Chondrocyte (in vitro differentiated cells): ENCODE measurements at regions not wholly inside any gene's neighbourhood (a gene's known extent, or its start where the extent isn't known, plus 50 kb on each side); places are given as distances from the start of the nearest gene placed in this dataset.

ENCODE experiments used
- DNase-seq: peaks from one replicate; pipeline ENCODE4 v3.0.0; 2021; ENCODE audit warnings: mixed read lengths, low spot score
- H3K27ac Mint-ChIP-seq: one replicate; pipeline ENCODE4 v1.8.0; 2021; ENCODE audit warnings: mild to moderate bottlenecking, moderate library complexity, mixed read lengths; ENCODE audit not compliant: unreplicated experiment
- H3K27me3 Mint-ChIP-seq: 2 replicates; pipeline ENCODE4 v1.8.0; 2021; ENCODE audit warnings: low read depth, mixed read lengths
- H3K36me3 Mint-ChIP-seq: 2 replicates; pipeline ENCODE4 v1.8.0; 2021; ENCODE audit warnings: low read depth, mixed read lengths
- H3K4me1 Mint-ChIP-seq: 2 replicates; pipeline ENCODE4 v1.8.0; 2021; ENCODE audit warnings: low read depth, mild to moderate bottlenecking, mixed read lengths
- H3K4me3 Mint-ChIP-seq: one replicate; pipeline ENCODE4 v1.8.0; 2021; ENCODE audit warnings: mild to moderate bottlenecking, moderate library complexity, mixed read lengths; ENCODE audit not compliant: unreplicated experiment
- H3K9me3 Mint-ChIP-seq: 2 replicates; pipeline ENCODE4 v1.8.0; 2021; ENCODE audit warnings: low read depth, mixed read lengths
- CTCF ChIP-seq: fragments of 200-600 bp; sonication (generic); IDR thresholded peaks from 2 replicates; pipeline ENCODE4 v1.5.0; 2021; ENCODE audit warnings: antibody characterized with exemption, mild to moderate bottlenecking, moderate library complexity

DNA sequence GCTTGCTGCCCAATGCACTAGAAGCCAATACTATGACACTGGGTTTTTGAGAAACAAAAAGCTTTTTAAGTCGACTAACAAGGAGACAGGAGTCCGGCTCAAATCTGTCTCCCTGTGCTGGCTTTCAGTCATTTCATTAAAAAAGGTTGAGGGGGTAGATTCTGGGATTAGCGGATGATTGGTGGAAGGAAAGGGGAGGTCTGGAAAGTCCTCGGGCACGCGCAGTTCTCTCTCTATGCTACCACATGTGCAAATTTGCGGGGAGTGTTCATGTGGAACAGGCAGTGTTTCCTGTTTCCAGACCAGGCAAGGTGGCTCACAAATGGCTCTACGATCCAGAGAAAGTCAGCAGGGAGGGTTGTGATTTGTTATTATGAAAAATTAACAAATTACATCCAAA lies 89.1 kb upstream of the TOX2 start:
- Mint-ChIP-seq H3K9me3 (peaks cover under 1% of the 10 kb centered on the region), H3K27me3 (peaks cover 41% of the 10 kb centered on the region), H3K4me1 (no peaks in the 10 kb centered on the region), H3K27ac (no peak overlapping the region), H3K36me3 (no peaks in the 10 kb centered on the region), H3K4me3 (no peak overlapping the region)
- no peak for TF ChIP-seq CTCF
- no peak for DNase-seq

DNA sequence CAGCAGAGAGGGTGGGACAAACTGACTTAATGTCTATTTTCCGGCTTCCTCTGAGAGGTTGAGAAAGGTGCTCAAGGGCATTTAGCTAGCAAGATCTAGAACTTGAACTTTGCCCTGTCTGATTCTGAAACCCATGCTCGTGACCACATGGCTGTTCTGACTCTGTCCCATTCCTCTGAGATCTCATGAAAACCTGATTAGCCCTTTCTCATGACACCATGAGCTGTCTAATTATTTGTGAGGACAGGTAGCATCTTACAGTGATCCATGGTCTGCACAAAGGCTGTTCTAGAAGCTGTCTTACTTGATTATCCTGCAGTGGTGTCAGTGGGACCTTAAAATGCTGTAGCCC lies 89.6 kb upstream of the TOX2 start:
- no peak overlapping the region for H3K4me3 Mint-ChIP-seq
- no peaks in the 10 kb centered on the region for H3K4me1 Mint-ChIP-seq
- H3K27me3 Mint-ChIP-seq, result peaks cover 41% of the 10 kb centered on the region
- H3K27ac Mint-ChIP-seq, result no peak overlapping the region
- no peak for DNase-seq
- no peaks in the 10 kb centered on the region for H3K9me3 Mint-ChIP-seq
- H3K36me3 Mint-ChIP-seq, result no peaks in the 10 kb centered on the region
- TF ChIP-seq CTCF, result no peak

GRCh38 chr20:43824309-43825050 lies 90.2 kb upstream of the TOX2 start:
- TF ChIP-seq CTCF, result no peak
- no peak overlapping the region for H3K27ac Mint-ChIP-seq
- no peak for DNase-seq

GRCh38 chr20:43821795-43822194 lies 92.9 kb upstream of the TOX2 start:
- H3K4me3 Mint-ChIP-seq, result no peak overlapping the region

More at GRCh38 chr20:43824309-43825050, 90.2 kb upstream of the TOX2 start:
- Mint-ChIP-seq H3K4me3 (no peak overlapping the region), H3K36me3 (no peaks in the 10 kb centered on the region), H3K27me3 (peaks cover 39% of the 10 kb centered on the region), H3K9me3 (no peaks in the 10 kb centered on the region), H3K4me1 (no peaks in the 10 kb centered on the region)

GRCh38 chr20:43820731-43821330 lies 93.8 kb upstream of the TOX2 start:
- TF ChIP-seq CTCF, result no peak
- peaks cover 19% of the 10 kb centered on the region for H3K27me3 Mint-ChIP-seq
- H3K4me3 Mint-ChIP-seq, result no peak overlapping the region
- no peaks in the 10 kb centered on the region for H3K36me3 Mint-ChIP-seq
- no peak overlapping the region for H3K27ac Mint-ChIP-seq
- no peak for DNase-seq
- no peaks in the 10 kb centered on the region for H3K4me1 Mint-ChIP-seq
- no peaks in the 10 kb centered on the region for H3K9me3 Mint-ChIP-seq

More at GRCh38 chr20:43821795-43822194, 92.9 kb upstream of the TOX2 start:
- Mint-ChIP-seq H3K27me3 (peaks cover 20% of the 10 kb centered on the region), H3K36me3 (no peaks in the 10 kb centered on the region), H3K27ac (no peak overlapping the region), H3K9me3 (no peaks in the 10 kb centered on the region), H3K4me1 (no peaks in the 10 kb centered on the region)
- TF ChIP-seq CTCF, result no peak
- no peak for DNase-seq
